GM19395 (cell line): ENCODE measurements at regions not wholly inside any gene's neighbourhood (a gene's known extent, or its start where the extent isn't known, plus 50 kb on each side); places are given as distances from the start of the nearest gene placed in this dataset.

Experiments
- ATAC-seq: cut with Tn5 transposase; IDR thresholded peaks from one replicate; pipeline ENCODE4 v1.9.1; 2021; ENCODE audit warnings: mild to moderate bottlenecking, moderate library complexity; ENCODE audit not compliant: unreplicated experiment

GRCh38 chr18:39801848-39802247, 2153.2 kb upstream of the PIK3C3 start:
- no peak for ATAC-seq

GRCh38 chr18:39801010-39801409, 2154.0 kb upstream of the PIK3C3 start:
- ATAC-seq: no peak

GRCh38 chr18:39799006-39799405, 2156.0 kb upstream of the PIK3C3 start:
- ATAC-seq: no peak

GRCh38 chr18:39796393-39796792, 2158.6 kb upstream of the PIK3C3 start:
- ATAC-seq: no peak

- ATAC-seq: no peak
These were observed 2159.7 kb upstream of the PIK3C3 start for GRCh38 chr18:39795350-39795749.

GRCh38 chr18:39793609-39794008, 2161.4 kb upstream of the PIK3C3 start:
- no peak for ATAC-seq

GRCh38 chr18:39788383-39788782, 2166.7 kb upstream of the PIK3C3 start:
- no peak for ATAC-seq

GRCh38 chr18:39786477-39786876, 2168.6 kb upstream of the PIK3C3 start:
- ATAC-seq: no peak

GRCh38 chr18:39784541-39784940, 2170.5 kb upstream of the PIK3C3 start:
- ATAC-seq: no peak

- ATAC-seq: no peak
These were observed 2173.5 kb upstream of the PIK3C3 start for GRCh38 chr18:39781565-39781964.

- no peak for ATAC-seq
These were observed 2174.3 kb upstream of the PIK3C3 start for GRCh38 chr18:39780774-39781173.

GRCh38 chr18:39779926-39780325, 2175.1 kb upstream of the PIK3C3 start:
- no peak for ATAC-seq

- ATAC-seq: no peak
These were observed 2178.3 kb upstream of the PIK3C3 start for GRCh38 chr18:39776766-39777165.

- no peak for ATAC-seq
These were observed 2180.0 kb upstream of the PIK3C3 start for GRCh38 chr18:39774957-39775598.

- ATAC-seq: no peak
These were observed 2181.4 kb upstream of the PIK3C3 start for GRCh38 chr18:39773646-39774045.

GRCh38 chr18:39772155-39772919, 2182.7 kb upstream of the PIK3C3 start:
- ATAC-seq: no peak

GRCh38 chr18:39770399-39770798, 2184.6 kb upstream of the PIK3C3 start:
- no peak for ATAC-seq

- no peak for ATAC-seq
These were observed 2190.2 kb upstream of the PIK3C3 start for GRCh38 chr18:39764873-39765272.

GRCh38 chr18:39761273-39761672, 2193.8 kb upstream of the PIK3C3 start:
- no peak for ATAC-seq

- ATAC-seq: no peak
These were observed 2194.3 kb upstream of the CELF4 start for GRCh38 chr18:39759926-39760325.

GRCh38 chr18:39753178-39753577, 2187.6 kb upstream of the CELF4 start:
- no peak for ATAC-seq

- no peak for ATAC-seq
These were observed 2186.8 kb upstream of the CELF4 start for GRCh38 chr18:39752351-39752750.

GRCh38 chr18:39751921-39752320, 2186.3 kb upstream of the CELF4 start:
- ATAC-seq: no peak
